HG03095 (cell line): ENCODE measurements at regions not wholly inside any gene's neighbourhood (a gene's known extent, or its start where the extent isn't known, plus 50 kb on each side); places are given as distances from the start of the nearest gene placed in this dataset.
"Not testable (repeated sequence)": the region's sequence is repeated elsewhere in the genome, so short reads cannot be mapped to it uniquely, and the experiment has no call there.

Source experiments
- ATAC-seq: cut with Tn5 transposase; IDR thresholded peaks from one replicate; pipeline ENCODE4 v1.9.1; 2021; ENCODE audit warnings: moderate library complexity; ENCODE audit not compliant: unreplicated experiment

- ATAC-seq = no peak
These were observed 378.9 kb downstream of the PREX1 start for GRCh38 chr20:48448666-48449600.

- no peak for ATAC-seq
These were observed 380.3 kb downstream of the PREX1 start for GRCh38 chr20:48447456-48447855.

GRCh38 chr20:48445827-48446226 lies 382.0 kb downstream of the PREX1 start:
- ATAC-seq = no peak

GRCh38 chr20:48444249-48444648 lies 383.6 kb downstream of the PREX1 start:
- ATAC-seq = no peak

- ATAC-seq = no peak
These were observed 386.9 kb downstream of the PREX1 start for GRCh38 chr20:48440916-48441315.

GRCh38 chr20:48440261-48440660 lies 387.5 kb downstream of the PREX1 start:
- not testable (repeated sequence) for ATAC-seq

GRCh38 chr20:48437146-48437545 lies 390.7 kb downstream of the PREX1 start:
- no peak for ATAC-seq

GRCh38 chr20:48436609-48437008 lies 391.2 kb downstream of the PREX1 start:
- ATAC-seq = not testable (repeated sequence)

- ATAC-seq = no peak
These were observed 394.6 kb downstream of the PREX1 start for GRCh38 chr20:48433178-48433577.

GRCh38 chr20:48432494-48432832 lies 395.3 kb downstream of the PREX1 start:
- ATAC-seq = no peak

GRCh38 chr20:48431653-48432493 lies 395.9 kb downstream of the PREX1 start:
- ATAC-seq = no peak

GRCh38 chr20:48426630-48427029 lies 401.2 kb downstream of the PREX1 start:
- ATAC-seq = no peak

GRCh38 chr20:48425817-48426612 lies 401.8 kb downstream of the PREX1 start:
- no peak for ATAC-seq

- no peak for ATAC-seq
These were observed 402.5 kb downstream of the PREX1 start for GRCh38 chr20:48425321-48425720.

- ATAC-seq = no peak
These were observed 405.4 kb downstream of the PREX1 start for GRCh38 chr20:48422242-48422960.

GRCh38 chr20:48421547-48421946 lies 406.3 kb downstream of the PREX1 start:
- no peak for ATAC-seq

- ATAC-seq = no peak
These were observed 407.6 kb downstream of the PREX1 start for GRCh38 chr20:48420176-48420575.

GRCh38 chr20:48419173-48419572 lies 408.6 kb downstream of the PREX1 start:
- no peak for ATAC-seq

GRCh38 chr20:48416002-48416401 lies 411.8 kb downstream of the PREX1 start:
- ATAC-seq = no peak

- ATAC-seq = no peak
These were observed 413.0 kb downstream of the PREX1 start for GRCh38 chr20:48414786-48415185.
